Endothelial cell of umbilical vein (primary cell): ENCODE measurements at regions not wholly inside any gene's neighbourhood (a gene's known extent, or its start where the extent isn't known, plus 50 kb on each side); places are given as distances from the start of the nearest gene placed in this dataset.

Experiments
- CTCF ChIP-seq, 2 donors: IDR thresholded peaks; 1 replicate in 1 of 2; 2 replicates in 1 of 2; pipeline ENCODE4 v1.5.1; 2011; ENCODE audit warnings: low read length in 2 of 2, mild to moderate bottlenecking in 2 of 2, moderate library complexity in 2 of 2, control low read depth in 1 of 2, inconsistent platforms in 1 of 2, low read depth in 1 of 2; ENCODE audit not compliant: insufficient read depth in 1 of 2; ENCODE audit errors: extremely low read depth in 1 of 2
- MYC ChIP-seq: IDR thresholded peaks from one replicate; pipeline ENCODE4 v1.6.1; 2011; ENCODE audit warnings: mild to moderate bottlenecking, low read depth, low read length
- POLR2A ChIP-seq: IDR thresholded peaks from 2 replicates; pipeline ENCODE4 v1.6.1; 2012; ENCODE audit warnings: low read depth, mild to moderate bottlenecking, control low read depth, low read length

- TF ChIP-seq CTCF (IDR thresholded peaks at IDR 0.05; ENCODE audit: extremely low read depth in 1 of 2, insufficient read depth in 1 of 2, low read depth in 1 of 2, low read length in 2 of 2) (no peak), POLR2A (no peak), MYC (no peak)
These were observed 1276.9 kb upstream of the ADGRL2 start for GRCh38 chr1:80523861-80524260.
